GM18873 (cell line): ENCODE measurements at regions not wholly inside any gene's neighbourhood (a gene's known extent, or its start where the extent isn't known, plus 50 kb on each side); places are given as distances from the start of the nearest gene placed in this dataset.

Experiments used
- ATAC-seq: cut with Tn5 transposase; IDR thresholded peaks from one replicate; pipeline ENCODE4 v1.9.1; 2021; ENCODE audit warnings: mild to moderate bottlenecking, moderate library complexity, moderate number of reproducible peaks; ENCODE audit not compliant: unreplicated experiment, low FRiP score

DNA sequence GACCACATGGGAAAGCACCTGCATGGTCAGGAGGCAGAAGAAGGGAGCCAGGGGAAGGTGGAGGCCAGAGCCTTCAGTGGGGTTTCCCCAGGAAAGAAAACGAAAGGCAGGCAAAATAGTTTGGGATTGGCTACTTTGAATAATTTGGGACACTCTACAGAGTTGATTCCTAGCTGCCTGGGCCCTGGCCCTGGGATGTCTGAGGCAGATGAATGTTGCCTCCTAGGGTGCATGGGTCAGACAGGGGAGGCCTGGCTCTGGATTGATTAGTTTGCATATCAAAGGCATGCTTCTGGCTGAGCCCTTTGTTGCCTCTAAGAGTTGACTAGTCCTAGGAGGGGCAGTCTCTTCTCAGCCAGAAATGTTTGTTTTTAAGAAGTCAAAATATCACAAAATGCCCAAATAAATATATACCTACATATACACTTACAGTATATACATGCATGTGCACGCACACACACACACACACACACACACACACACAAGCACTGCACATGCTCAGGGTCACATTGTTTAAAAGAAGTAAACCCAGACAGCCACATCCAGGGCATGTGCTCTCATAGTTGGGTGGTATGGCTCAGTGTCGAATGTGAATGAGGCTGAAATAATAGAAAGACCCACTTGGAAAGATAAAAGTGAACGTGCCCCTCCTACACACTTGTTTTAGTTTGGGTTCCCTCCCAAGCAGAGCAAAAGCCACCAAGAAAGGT is 184.2 kb downstream of the GPAM start:
- no peak for ATAC-seq

GRCh38 chr10:111999915-112000302 is 183.7 kb downstream of the GPAM start:
- ATAC-seq = no peak

GRCh38 chr10:112000466-112000865 is 183.1 kb downstream of the GPAM start:
- no peak for ATAC-seq

DNA sequence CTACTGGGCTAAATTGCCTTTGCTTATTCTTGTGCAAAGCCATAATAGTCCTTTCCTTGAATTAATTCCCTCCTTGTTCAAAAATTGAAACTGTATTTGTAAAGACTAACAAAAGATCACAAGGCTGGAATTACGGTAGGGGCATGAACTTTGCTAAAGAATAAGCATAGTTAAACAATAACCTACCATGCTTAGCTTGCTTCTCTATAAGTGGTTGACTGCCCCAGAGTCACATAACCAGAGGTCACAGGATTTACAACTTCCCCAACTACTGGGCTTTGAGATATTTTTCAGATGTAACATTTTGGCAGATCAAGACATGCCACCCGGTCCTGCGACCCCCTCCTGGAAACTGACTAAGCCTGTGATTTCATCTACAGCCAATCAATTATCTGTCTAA is 181.4 kb downstream of the GPAM start:
- ATAC-seq = no peak

DNA sequence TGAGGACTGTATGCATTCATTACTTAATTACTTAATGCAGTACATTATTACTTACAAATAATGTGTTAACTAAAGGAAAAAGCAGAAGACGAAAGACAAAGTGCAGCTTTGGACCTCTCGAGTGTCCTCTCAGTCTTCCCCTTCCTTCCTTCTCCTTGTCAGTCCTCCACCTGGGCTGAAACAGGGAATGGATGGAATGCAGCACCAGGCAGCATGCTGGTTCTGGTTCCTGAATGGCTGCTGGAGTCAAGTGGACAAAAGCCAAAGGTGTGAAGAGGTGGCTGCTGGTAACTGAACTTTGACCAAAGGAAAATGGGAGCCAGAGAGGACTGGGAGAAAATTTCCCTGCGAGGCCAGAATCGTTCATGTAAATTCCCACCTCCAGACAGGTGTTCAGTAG is 179.5 kb downstream of the GPAM start:
- no peak for ATAC-seq

- no peak for ATAC-seq
Observed at GRCh38 chr10:112005044-112005443, 178.5 kb downstream of the GPAM start.

- ATAC-seq = no peak
Observed at GRCh38 chr10:112006407-112006806, 177.2 kb downstream of the GPAM start.

- ATAC-seq = no peak
Observed at GRCh38 chr10:112006831-112007230, 176.7 kb downstream of the GPAM start.

GRCh38 chr10:112022196-112022595 is 161.4 kb downstream of the GPAM start:
- no peak for ATAC-seq

DNA sequence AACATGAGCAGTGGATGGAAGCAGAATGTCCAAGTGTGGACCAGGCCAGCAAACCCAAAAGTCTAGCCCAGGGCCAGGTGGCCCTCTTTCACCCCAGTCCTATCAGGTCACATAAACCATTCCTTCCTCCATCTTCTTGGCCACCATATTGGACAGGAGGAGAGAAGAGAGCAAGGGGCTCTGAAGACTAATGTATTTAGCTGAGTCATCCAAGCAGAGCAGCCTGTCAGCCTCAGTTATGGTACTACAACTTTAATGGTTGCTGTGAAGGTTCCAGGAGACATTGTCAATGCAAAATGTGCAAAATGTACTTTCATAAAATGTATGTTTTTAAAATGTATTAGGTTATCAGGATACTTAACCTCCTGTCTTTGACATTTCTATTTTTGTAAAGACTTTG is 159.5 kb downstream of the GPAM start:
- ATAC-seq = no peak

- no peak for ATAC-seq
Observed at GRCh38 chr10:112025228-112025627, 158.3 kb downstream of the GPAM start.

- no peak for ATAC-seq
Observed at GRCh38 chr10:112026438-112026837, 157.1 kb downstream of the GPAM start.

GRCh38 chr10:112027731-112028280 is 155.8 kb downstream of the GPAM start:
- no peak for ATAC-seq

DNA sequence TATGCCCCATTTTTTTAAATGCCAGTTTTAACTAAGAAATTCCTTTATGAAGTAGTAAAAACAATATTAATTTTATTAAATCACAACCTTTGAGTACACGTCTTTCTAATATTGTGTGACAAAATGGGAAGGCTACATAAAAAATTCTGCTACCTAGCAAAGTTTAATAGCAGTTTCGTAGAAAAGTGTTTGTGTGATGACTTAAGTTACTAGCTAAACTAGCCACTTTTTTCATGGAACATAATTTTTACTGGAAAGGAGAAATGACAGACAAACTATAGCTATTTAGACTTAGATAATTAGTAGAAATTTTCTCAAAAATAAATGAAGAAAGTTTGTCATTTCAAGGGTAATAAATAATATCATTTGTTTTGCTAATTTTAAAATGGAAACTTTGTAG is 153.1 kb downstream of the GPAM start:
- no peak for ATAC-seq

DNA sequence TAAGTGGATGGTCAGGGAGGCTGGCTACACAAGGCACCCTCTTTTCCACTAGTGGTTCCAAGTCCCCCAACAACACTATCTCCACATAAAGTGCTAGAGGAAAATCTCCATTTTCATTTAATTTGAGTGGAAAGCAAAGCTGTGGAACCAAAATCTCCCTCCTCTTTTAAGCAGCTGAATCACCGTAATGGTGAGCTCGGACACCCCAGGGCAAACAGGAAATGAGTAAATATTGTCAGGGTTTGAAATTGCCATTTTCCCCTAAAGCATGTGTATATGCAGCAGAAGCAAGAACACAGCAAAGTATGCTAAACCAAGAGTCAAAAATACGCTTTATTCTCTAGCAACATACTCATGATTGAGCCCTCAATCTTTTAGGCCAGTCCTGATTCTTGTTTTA is 143.7 kb downstream of the GPAM start:
- ATAC-seq = no peak

DNA sequence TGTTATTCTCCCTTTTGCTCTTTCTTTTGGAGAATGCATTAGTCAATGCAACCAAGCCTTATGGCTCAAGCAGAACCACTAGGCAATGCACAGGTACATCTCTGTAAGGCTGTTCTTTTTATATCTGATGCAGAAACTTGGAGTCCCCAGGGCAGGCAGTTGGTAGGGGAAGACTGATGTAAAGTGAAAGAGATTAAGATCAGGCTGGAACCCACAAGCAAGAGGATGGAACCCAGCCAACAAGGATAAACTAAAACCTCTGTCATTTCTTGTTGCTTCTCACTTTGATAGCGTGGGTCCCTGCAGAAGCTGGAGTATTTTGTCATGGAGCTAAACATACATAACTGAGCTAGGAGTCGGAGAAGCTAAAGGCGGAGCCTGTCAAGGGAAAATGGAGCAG is 142.9 kb downstream of the GPAM start:
- no peak for ATAC-seq

DNA sequence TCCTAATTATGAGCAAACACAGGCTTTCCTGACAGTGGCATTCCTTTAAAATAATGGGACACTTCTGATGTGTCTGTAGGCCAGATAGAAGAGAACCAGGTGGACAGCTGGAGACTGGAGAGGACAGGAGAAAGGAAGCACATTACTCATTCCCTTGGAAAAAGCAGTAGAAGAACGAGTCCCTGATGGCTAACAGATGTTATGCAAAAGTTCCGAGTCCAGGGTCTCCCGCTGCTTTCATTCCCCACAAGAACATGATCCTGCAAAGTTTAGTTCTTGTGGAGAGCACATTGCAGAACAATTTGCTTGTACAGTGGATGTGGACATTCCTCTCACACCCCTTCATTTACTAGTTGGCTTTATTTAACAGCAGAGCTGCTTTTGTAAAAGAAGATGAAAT is 137.6 kb downstream of the GPAM start:
- no peak for ATAC-seq

GRCh38 chr10:112047674-112048073 is 135.9 kb downstream of the GPAM start:
- no peak for ATAC-seq

DNA sequence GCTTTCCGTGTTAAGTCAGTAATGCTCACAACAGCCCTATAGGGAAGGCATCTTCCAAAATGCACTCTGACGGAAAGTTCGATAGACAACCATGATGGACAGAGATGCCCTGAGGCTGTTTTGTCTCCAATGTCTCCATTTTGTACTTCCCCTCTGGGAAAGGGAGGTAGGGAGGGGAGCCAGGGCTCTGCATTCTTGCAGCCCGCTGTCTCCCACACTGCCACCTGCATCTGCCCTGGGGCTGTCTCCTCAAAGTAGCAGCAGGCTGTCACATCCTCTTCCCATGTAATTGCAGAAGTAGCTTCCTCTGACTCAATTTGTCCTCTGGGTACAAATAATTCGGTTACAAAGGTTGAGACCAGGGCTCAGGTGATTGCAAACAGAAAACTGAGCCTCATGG is 131.4 kb downstream of the GPAM start:
- no peak for ATAC-seq

- no peak for ATAC-seq
Observed at GRCh38 chr10:112053895-112054294, 129.7 kb downstream of the GPAM start.

- ATAC-seq = no peak
Observed at GRCh38 chr10:112054516-112054915, 129.0 kb downstream of the GPAM start.

DNA sequence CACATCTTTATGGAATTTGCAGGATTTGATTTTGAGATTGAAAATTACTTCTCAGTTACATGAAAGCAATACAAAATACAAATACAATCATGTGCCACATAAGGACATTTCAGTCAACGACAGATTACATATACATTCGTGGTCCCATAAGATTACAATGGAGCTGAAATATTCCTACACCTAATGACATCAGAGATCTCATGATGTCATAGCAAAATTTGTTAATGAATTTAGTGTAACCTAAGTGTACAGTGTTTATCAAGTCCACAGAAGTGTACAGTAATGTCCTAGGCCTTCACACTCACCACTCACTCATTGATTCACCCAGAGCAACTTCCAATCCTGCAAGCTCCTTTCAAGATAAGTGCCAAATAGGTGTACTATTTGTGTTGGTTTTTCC is 126.5 kb downstream of the GPAM start:
- ATAC-seq = no peak

DNA sequence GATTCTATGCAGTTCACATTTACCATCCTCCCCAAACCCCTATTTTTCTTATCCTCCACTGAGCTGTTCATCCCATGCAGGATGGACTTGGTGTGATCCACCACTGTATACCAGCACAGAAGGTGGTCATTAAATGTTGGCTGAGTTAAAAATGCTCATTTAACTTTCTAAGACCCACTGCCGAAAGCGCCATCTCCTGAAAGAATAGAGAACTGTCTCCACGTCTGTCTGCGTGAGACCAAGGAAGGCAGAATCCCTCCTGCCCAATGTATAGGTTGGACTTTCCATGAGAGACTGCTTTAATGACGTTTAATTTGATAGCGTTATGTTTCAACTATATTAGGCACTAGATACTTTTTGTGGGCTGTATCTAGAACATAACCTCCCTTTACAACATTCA is 124.3 kb downstream of the GPAM start:
- ATAC-seq = no peak
